Skeletal muscle cell (primary cell): ENCODE measurements at regions not wholly inside any gene's neighbourhood (a gene's known extent, or its start where the extent isn't known, plus 50 kb on each side); places are given as distances from the start of the nearest gene placed in this dataset.

Experiments used
- DNase-seq: peaks from one replicate; pipeline ENCODE4 v3.0.0-alpha.2; 2010; ENCODE audit warnings: low read depth
- H3K4me3 ChIP-seq: 2 replicates; pipeline ENCODE4 v1.5.1; 2011; ENCODE audit warnings: low read depth, mild to moderate bottlenecking, control low read depth, low read length, moderate library complexity

DNA sequence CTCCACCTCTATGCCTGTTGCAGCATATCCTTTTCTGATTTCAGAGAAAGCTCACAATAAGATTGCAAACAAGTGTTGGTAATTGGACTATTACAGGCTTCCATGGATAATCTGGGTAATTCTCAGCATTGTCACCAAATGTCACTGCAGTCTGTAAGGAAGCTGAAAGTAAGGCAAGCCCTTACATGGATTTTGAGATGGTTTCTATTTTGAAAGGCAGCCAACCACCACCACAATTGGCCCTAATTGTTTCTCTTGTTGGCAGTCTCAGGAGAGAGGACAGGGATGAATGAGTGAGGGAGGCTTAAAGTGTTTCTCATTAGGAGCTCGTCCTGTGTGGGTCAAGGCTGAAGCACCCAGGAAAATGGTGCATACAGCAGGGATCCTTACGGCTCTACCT, 879.9 kb downstream of the TUSC7 start:
- DNase-seq = no peak
- no peak overlapping the region for H3K4me3 ChIP-seq

- no peak for DNase-seq
- H3K4me3 ChIP-seq = no peak overlapping the region
Measured at GRCh38 chr3:117595615-117596014, 886.0 kb downstream of the TUSC7 start.

DNA sequence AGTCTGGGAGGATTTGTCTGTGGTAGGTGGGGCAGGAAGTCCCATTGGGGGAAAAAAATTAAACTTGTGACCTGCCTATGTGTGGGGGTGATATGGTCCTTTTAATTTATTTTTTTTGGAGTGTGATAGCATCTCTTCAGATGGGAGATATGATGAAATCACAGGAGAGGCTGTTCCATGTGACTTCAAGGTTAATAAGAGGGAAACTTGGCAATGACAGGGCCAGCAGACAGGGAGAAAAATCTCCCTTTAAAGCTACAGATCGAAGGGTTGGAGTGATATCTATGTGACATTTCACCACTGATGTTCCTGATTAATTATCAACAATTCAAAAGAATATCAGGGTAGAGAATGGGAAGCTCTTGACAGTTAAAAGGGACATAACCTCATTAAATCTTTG, 886.9 kb downstream of the TUSC7 start:
- H3K4me3 ChIP-seq = no peak overlapping the region
- no peak for DNase-seq

GRCh38 chr3:117597865-117598264, 888.3 kb downstream of the TUSC7 start:
- no peak overlapping the region for H3K4me3 ChIP-seq
- DNase-seq = no peak

- DNase-seq = no peak
- H3K4me3 ChIP-seq = no peak overlapping the region
Measured at GRCh38 chr3:117600112-117600511, 890.5 kb downstream of the TUSC7 start.

DNA sequence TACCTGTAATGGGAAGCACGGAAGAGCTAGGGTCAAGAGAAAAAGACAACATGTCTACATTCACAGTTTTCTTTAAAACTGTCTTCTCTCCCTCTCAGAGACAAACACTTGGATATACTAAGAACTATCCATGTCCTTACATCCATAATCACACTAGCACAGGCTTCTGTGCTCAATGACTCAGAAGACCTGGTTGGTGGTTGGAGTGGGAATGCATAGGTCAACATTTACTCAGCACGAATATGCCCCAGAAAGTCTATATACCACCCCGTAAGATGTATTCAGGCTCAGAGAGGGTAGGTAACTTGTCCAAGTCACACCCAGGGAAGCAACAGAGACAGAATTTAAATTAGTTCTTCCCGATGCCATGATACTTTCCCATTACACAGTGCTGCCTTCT, 891.1 kb downstream of the TUSC7 start:
- no peak overlapping the region for H3K4me3 ChIP-seq
- peak; percentile 9 for DNase-seq

GRCh38 chr3:117602058-117602644, 892.6 kb downstream of the TUSC7 start:
- DNase-seq = no peak
- no peak overlapping the region for H3K4me3 ChIP-seq

GRCh38 chr3:117603097-117603496, 893.5 kb downstream of the TUSC7 start:
- no peak for DNase-seq
- no peak overlapping the region for H3K4me3 ChIP-seq

- no peak overlapping the region for H3K4me3 ChIP-seq
- DNase-seq = no peak
Measured at GRCh38 chr3:117606866-117607265, 897.3 kb downstream of the TUSC7 start.

- H3K4me3 ChIP-seq = no peak overlapping the region
- DNase-seq = no peak
Measured at GRCh38 chr3:117609330-117609729, 899.8 kb downstream of the TUSC7 start.

DNA sequence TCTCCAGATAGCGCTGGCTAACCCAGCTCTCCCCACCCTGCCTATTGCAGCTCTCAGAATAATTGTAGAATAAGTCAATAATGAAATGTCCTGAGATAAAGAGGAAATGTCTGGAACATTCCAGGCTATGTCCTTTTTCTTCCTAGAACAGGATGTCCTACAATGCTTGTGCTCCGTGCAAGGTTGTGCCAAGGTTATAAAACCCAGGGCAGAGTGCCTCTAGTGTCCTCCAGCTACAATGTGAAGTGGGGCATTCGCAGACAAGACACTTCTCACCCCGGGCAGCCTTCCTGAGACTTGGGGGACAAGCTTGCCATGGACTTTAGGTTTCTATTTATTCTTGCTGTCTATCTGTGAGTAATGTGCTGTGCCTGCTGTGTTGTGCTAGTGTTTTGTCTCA, 900.6 kb downstream of the TUSC7 start:
- no peak for DNase-seq
- H3K4me3 ChIP-seq = no peak overlapping the region

- H3K4me3 ChIP-seq = no peak overlapping the region
- no peak for DNase-seq
Measured at GRCh38 chr3:117611211-117611610, 901.6 kb downstream of the TUSC7 start.

GRCh38 chr3:117616227-117616626, 906.6 kb downstream of the TUSC7 start:
- no peak overlapping the region for H3K4me3 ChIP-seq
- DNase-seq = no peak

DNA sequence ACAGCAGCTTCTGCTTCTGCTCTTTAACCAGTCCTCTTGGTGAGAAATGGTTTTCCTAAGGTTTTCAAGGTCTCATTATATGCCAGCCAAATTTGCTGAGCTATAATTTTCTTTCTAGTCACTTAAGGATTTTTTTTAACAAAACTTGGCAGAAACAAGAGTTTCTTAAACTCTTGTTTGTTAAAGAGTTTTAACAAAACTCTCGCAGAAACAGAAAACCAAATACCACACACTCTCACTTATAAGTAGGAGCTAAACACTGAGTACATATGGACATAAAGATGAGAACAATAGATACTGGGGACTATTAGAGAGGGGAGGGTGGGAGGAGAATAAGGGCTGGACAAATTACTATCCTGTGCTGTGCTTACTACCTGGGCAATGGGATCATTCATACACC, 908.3 kb downstream of the TUSC7 start:
- H3K4me3 ChIP-seq = no peak overlapping the region
- DNase-seq = no peak

- H3K4me3 ChIP-seq = no peak overlapping the region
- DNase-seq = no peak
Measured at GRCh38 chr3:117618462-117618861, 908.9 kb downstream of the TUSC7 start.

GRCh38 chr3:117619805-117620204, 910.2 kb downstream of the TUSC7 start:
- no peak overlapping the region for H3K4me3 ChIP-seq
- DNase-seq = no peak

GRCh38 chr3:117622171-117622841, 912.7 kb downstream of the TUSC7 start:
- peak; percentile 72 for DNase-seq
- no peak overlapping the region for H3K4me3 ChIP-seq

DNA sequence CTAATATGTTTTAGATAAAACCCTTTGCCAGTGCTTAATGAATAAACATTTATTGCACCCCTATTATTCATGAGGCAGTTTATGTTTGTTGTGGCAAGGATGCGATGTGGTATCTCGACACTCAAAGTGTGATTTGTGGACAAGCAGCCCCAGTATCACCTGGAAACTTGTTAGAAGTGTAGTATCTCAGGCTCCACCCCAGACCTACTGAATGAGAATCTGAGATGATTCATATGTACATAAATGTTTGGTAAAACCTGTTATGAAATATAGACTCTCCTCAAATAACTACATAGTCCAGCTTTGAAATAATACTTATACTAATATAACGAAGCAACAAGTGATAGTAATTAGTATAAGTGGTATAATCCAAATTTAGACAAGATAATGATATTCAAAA, 914.8 kb downstream of the TUSC7 start:
- no peak for DNase-seq
- no peak overlapping the region for H3K4me3 ChIP-seq

GRCh38 chr3:117625174-117625573, 915.6 kb downstream of the TUSC7 start:
- H3K4me3 ChIP-seq = no peak overlapping the region

DNA sequence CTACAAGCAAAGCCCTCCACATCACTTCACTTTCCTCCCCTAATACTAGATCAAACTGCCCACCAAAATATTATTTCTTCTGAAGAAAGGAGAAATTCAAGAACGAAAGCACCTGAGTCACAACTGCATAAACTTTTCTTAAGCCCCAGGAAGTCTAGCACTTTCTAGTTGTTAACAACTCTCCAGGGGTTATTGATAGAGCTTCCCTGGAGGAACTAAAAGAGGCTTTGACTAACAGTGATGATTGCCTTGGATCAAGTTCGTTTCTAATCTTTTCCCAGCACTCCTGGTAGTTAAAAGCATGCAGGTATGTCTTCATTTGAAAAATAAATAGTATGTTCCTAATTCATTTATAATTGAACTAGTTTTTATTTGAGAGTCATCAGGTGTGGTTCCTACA, 917.0 kb downstream of the TUSC7 start:
- no peak overlapping the region for H3K4me3 ChIP-seq
- no peak for DNase-seq

More at GRCh38 chr3:117625174-117625573, 915.6 kb downstream of the TUSC7 start:
- no peak for DNase-seq

- peak; percentile 86 for DNase-seq
- H3K4me3 ChIP-seq = no peak overlapping the region
Measured at GRCh38 chr3:117628823-117629291, 919.3 kb downstream of the TUSC7 start.
